GM23248 (cell line): ENCODE measurements at regions not wholly inside any gene's neighbourhood (a gene's known extent, or its start where the extent isn't known, plus 50 kb on each side); places are given as distances from the start of the nearest gene placed in this dataset.

Source experiments
- EZH2 ChIP-seq: fragments of 200-600 bp; sonication (generic); IDR thresholded peaks from 2 replicates; pipeline ENCODE4 v1.6.1; 2018; ENCODE audit warnings: antibody characterized with exemption, mild to moderate bottlenecking; ENCODE audit not compliant: insufficient read depth, poor library complexity, severe bottlenecking
- EZH2phosphoT487 ChIP-seq: fragments of 200-600 bp; sonication (generic); IDR thresholded peaks from 2 replicates; pipeline ENCODE4 v1.6.1; 2018; ENCODE audit warnings: antibody characterized with exemption, moderate library complexity, mild to moderate bottlenecking, low read depth; ENCODE audit not compliant: insufficient read depth

DNA sequence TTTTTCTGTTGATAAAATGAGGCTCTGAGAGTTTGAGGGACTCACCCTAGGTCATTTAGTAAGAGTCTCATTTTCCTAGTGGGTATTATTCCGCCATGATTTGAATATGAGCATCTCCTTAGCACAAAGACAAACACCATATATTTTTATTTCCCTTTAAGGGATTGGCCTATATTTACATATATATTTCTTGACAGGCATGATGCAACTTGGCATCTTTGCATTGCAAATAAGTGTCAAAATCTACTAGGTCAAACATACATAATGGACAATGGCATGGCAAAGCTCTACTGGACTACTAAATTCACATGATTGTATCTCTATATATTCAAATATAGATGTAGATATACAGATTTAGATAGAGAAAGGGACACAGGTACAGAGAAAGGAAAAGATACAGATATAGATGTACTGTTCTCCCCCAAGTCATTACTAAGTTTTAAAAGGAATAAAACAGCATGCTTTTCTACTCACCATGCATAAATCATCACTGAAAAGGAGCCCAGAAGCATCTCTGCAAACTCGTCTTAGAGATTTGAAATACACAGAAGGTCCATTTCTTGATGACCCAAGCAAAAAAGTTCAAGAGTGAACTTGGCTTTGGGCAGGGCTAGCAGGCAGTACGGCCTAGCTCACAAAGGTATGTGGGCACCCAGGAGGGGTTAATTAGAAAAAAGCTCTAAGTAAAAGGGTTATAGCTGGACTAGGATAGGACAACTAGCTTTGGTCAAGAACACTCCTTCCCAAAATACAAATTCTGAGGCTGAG lies 495.8 kb downstream of the NTRK3 start:
- TF ChIP-seq EZH2phosphoT487 = no peak
- no peak for TF ChIP-seq EZH2
